GM19193 (cell line): ENCODE measurements at regions not wholly inside any gene's neighbourhood (a gene's known extent, or its start where the extent isn't known, plus 50 kb on each side); places are given as distances from the start of the nearest gene placed in this dataset.

Experiments
- POLR2A ChIP-seq: IDR thresholded peaks from 4 replicates; pipeline ENCODE4 v1.6.1; 2011; ENCODE audit not compliant: insufficient read depth, insufficient read length; ENCODE audit errors: extremely low read depth

GRCh38 chr15:58302832-58303231 is 129.0 kb upstream of the LIPC start:
- no peak for TF ChIP-seq POLR2A

GRCh38 chr15:58303236-58303635 is 128.6 kb upstream of the LIPC start:
- no peak for TF ChIP-seq POLR2A

- TF ChIP-seq POLR2A: no peak
Observed at GRCh38 chr15:58306591-58307312, 125.0 kb upstream of the LIPC start.

GRCh38 chr15:58307313-58307961 is 124.4 kb upstream of the LIPC start:
- no peak for TF ChIP-seq POLR2A

- no peak for TF ChIP-seq POLR2A
Observed at GRCh38 chr15:58308742-58309355, 122.9 kb upstream of the LIPC start.

GRCh38 chr15:58309963-58310928 is 121.5 kb upstream of the LIPC start:
- TF ChIP-seq POLR2A: no peak

- TF ChIP-seq POLR2A: no peak
Observed at GRCh38 chr15:58311556-58311955, 120.2 kb upstream of the LIPC start.

- no peak for TF ChIP-seq POLR2A
Observed at GRCh38 chr15:58312031-58312430, 119.8 kb upstream of the LIPC start.

GRCh38 chr15:58313304-58313703 is 118.5 kb upstream of the LIPC start:
- no peak for TF ChIP-seq POLR2A

- no peak for TF ChIP-seq POLR2A
Observed at GRCh38 chr15:58313810-58314592, 117.8 kb upstream of the LIPC start.

- TF ChIP-seq POLR2A: no peak
Observed at GRCh38 chr15:58314593-58315216, 117.1 kb upstream of the LIPC start.

- no peak for TF ChIP-seq POLR2A
Observed at GRCh38 chr15:58318517-58318916, 113.3 kb upstream of the LIPC start.

- TF ChIP-seq POLR2A: no peak
Observed at GRCh38 chr15:58321034-58321433, 110.8 kb upstream of the LIPC start.

- no peak for TF ChIP-seq POLR2A
Observed at GRCh38 chr15:58322253-58322652, 109.5 kb upstream of the LIPC start.
